GM18507 (cell line): ENCODE measurements at regions not wholly inside any gene's neighbourhood (a gene's known extent, or its start where the extent isn't known, plus 50 kb on each side); places are given as distances from the start of the nearest gene placed in this dataset.
"Not testable (repeated sequence)": the region's sequence is repeated elsewhere in the genome, so short reads cannot be mapped to it uniquely, and the experiment has no call there.

Source experiments
- DNase-seq: peaks from one replicate; pipeline ENCODE4 v3.0.0; 2011; ENCODE audit warnings: low read depth; ENCODE audit not compliant: insufficient read length; ENCODE audit errors: extremely low spot score
- FAIRE-seq: peaks from 2 replicates; lab custom pipeline; 2011; peaks lifted over from hg19 to GRCh38; lab: Jason Lieb, UNC

DNA sequence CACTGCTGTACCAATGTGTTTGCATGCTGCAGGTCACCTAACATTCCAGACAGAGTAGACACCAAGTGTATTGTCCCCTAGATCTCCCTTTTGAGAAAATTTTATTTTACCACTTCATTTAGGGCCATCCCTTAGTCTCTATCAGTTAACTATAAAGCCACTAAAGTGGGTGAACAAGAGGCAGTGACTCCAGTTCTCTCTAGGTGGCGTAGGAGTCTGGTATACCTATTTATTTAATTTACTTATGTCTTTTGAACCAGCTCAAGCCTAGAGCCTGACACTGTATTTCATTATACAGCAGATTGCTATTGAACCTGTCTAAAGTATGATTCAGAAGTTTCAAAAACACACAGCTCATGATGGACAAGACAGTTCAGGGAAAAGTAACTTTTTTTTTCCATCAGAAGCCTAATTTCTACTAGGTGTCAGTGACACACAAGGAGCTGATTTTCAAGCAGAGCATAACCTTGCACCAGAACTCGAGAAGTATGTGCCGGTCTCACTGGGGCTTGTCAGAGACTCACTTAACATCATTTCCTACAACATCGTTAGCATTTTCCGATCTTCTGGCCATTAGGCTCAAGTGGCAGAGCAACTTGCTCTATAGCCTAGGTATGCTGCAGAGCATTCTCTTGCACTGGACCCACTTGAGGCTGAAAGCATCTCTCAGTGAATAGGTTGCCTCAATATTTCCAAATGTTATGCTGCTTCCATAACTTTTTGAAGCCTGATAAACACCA lies 175.4 kb downstream of the CDC14C start:
- no peak for FAIRE-seq
- no peak for DNase-seq

DNA sequence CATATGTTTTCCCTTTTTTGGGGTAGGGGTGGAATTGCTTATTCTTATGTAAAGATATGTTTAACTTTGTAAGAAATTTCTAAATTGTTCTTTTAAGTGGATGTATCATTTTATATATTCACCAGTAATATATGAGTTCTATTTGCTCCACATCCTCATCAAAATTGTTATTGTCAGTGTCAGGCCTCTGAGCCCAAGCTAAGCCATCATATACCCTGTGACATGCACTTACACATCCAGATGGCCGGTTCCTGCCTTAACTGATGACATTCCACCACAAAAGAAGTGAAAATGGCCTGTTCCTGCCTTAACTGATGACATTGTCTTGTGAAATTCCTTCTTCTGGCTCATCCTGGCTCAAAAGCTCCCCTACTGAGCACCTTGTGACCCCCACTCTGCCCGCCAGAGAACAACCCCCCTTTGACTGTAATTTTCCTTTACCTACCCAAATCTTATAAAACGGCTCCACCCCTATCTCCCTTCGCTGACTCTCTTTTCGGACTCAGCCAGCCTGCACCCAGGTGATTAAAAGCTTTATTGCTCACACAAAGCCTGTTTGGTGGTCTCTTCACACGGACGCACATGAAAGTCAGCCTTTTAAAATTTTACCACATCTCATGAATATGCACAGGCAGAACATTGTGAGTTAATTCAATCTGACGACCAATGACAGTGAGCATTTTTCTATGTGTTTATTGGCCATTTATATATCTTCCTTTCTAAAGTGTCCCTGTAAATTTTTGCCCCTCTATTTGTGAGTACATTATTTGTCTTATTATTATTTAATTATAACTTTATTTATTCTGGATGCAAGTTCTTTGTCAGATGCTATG lies 176.8 kb downstream of the CDC14C start:
- not testable (repeated sequence) for FAIRE-seq, DNase-seq

DNA sequence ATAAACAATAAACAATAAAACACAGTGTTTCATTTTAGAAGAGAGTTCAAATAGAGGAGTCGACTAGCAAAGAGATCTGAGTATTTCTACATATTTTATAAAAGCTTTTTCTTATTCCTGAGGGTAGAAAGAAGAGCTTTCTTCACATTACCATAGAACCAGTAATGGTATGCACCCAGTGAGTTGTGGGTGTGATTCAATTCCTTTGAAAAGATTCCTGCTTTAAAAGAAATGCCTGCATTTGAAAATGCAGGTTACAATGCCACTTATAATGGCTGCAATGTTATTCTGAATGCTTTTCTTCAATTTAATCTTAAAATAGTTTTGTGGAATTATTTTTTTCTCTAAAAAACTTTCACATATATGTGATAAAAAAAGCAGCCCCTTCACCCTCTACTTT lies 178.1 kb downstream of the CDC14C start:
- no peak for FAIRE-seq
- DNase-seq, result no peak

DNA sequence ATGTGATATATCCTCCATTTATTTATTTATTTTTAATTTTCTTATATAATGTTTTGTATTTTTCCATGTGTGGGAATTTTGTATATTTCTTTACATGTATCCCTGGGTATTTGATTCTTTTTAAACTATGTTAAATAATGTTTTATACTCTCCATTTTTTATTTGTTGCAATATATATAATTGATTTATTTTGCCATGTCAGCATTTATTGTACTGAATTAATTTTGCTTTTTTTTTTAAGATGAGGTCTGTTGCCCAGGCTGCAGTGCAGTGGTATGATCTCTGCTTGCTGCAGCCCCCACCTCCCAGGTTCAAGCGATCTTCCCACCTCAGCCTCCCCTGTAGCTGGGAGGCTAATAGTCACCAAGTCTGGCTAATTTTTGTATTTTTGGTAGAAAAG lies 187.4 kb downstream of the CDC14C start:
- no peak for FAIRE-seq
- no peak for DNase-seq

DNA sequence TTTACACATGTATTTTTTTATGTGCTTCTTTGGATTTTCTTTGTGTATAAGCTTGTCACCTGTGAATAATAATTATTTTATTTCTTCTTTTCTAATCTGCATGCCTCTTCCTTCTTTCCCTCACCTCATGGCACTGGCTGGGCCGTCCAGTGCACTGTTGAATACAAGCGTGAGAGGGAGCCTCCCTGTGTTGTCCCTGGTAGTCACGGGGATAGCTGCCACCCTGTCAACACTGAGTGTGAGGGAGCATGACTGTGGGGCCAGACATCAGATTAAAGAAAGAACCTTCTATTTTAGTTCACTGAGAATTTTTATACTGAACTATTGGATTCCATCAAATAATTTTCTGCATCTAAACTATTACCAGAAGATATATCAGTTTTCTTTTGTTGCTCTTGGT lies 187.9 kb downstream of the CDC14C start:
- FAIRE-seq (no peak), DNase-seq (no peak)

DNA sequence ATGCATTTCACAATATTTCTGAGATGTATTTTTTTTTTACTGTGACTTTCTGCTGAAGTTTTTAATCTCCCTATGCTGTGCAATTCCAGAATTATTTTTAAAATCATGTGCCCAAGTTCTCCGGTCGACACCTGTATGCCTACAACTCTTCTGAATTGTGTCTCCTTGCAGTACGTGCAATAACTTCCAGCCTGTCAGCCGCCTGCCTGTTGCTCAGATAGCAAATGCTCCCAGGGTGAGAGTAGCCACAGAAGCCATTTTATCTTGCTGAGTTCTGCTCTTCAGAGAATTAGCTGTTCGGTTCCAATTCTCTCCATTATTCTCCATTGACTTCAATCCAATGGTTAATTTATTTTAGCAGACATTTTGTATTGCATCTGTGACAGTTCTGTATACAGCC lies 188.3 kb downstream of the CDC14C start:
- DNase-seq, result no peak
- no peak for FAIRE-seq

DNA sequence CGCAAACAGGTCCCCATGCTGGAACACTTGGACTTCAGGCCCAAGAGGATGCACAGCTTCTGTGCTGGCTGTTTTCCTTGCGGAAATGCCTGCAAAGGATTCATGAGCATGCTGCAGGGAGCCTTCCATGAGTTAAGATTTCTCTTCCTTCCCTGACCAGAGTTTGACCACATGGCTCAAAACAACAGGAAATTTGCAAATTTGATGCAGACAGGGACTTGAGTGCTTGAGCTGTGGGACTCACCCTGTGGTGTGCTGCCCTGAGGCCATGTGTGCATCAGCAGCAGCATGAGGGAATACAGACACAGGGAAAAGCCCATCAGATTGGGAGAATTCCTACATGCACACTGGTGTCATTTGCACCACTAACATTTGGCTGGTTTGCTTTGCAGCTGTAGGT lies 195.4 kb downstream of the CDC14C start:
- DNase-seq (no peak), FAIRE-seq (no peak)

DNA sequence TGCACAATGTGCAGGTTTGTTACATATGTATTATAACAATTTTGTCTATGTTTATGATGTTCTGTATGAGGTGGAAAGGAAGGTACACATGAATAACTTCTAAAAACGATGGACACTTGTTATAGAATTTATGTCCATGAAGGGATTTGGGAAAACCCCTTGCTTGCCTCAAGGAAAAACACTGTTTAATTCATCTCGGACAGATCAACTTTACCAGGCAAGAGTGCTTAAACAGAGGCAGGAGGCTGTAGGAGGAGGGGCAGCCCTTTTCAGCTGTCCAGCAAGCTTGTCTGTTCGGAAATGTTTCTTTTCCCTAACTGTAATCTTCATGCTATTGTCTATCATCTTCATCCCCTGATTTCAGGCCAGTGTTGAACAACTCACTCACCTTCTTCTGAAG lies 200.9 kb downstream of the CDC14C start:
- DNase-seq (no peak), FAIRE-seq (no peak)

DNA sequence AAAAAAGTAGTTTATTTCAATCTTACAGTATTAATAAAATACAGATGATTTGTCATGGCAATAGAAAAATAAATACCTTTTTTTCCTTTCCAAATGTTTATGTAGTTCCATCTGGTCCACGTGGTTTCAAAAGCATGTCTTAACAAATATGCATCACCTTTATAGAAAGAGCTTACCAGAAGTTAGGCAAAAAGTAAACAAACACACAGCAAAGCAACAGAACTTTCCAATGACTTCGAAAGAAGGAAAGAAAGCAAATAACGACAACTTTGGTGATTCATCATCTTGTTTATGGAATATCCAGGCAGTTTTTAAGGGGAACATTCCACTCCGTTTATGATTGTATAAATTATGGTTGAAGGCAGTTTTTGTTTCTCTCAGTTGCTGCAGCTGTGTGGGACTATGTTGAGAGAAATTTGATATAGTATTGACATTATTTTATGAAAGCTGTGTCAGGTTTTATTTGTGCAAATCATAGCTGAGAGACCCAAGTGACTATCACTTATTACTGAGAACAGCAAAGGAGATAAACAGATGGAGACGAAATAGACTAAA lies 203.1 kb downstream of the CDC14C start:
- no peak for FAIRE-seq
- DNase-seq, result no peak

DNA sequence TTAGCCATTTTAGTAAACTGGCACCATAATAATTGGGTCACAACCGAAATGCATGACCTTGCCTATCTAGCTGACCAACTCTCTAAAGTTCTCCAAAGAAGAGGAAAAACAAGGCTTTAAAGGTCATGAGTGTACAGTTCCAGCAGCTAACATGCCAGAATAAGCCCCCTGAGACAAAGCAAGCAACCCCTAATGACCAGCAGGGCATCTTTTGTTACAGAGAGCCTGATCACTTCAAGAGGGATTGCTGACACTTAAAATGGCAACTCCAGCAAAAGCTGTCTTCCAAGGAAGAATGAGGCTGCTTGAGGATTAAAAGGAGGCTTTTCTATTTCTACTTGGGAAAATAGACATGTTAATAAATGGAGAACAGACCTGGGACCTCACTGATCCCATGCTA lies 213.6 kb downstream of the CDC14C start:
- DNase-seq (no peak), FAIRE-seq (no peak)

DNA sequence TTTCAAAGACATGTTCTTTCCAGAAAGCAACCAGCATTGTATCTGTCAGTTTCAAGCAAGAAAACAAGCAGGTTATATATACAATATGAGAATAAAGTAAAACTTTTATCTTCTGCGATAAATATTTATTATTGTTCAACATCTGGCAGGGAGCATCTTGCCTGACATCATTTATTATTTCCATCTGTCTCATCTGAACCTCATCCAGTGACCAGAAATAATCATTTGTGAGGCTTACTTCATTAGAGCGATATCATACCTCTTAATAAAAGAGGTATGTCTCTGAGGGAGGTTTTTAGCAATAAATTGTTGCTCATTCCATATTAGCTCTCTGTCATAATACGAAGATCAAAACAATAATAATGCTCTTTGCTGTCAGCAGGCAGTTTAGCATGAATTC lies 226.1 kb downstream of the CDC14C start:
- DNase-seq, result no peak
- FAIRE-seq, result no peak

DNA sequence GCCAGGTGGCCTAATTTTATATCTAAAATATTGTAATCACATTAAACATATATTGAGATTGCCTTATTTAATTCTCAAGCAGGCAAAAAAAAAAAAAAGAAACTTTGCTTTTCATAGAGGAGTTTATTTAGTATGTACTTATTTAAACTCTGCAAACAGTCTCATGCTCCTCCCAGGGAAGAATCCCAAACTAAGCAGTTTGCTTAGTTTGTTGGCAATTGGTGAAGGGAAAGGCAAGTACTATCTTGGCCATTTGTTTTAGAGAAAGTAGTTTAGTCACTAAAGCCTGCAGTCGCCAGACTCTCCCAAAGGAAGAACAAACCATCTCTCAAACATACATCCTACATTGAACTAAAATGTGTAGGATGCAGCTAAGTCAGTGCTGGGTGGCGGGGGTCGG lies 226.8 kb downstream of the CDC14C start:
- DNase-seq, result no peak

DNA sequence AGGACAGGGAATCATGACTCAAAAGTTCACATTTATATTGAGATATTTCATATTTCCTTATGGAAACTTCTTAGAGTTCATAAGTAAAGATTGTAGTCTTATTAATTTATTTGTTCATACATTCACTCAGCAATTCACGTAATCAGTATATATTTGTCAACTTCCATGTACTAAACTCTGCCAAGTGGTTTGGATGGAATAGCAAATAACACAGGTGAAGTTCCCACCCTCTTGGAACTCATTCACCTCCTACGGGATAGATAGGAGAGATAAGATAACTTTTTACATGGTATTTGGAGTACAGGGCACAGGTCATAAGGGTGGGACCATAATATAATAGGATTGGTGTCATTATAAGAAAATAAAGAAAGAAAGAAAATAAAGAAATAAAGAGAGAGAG lies 234.0 kb downstream of the CDC14C start:
- no peak for FAIRE-seq
- no peak for DNase-seq

More for the DNA sequence above, 226.8 kb downstream of the CDC14C start:
- FAIRE-seq, result no peak

DNA sequence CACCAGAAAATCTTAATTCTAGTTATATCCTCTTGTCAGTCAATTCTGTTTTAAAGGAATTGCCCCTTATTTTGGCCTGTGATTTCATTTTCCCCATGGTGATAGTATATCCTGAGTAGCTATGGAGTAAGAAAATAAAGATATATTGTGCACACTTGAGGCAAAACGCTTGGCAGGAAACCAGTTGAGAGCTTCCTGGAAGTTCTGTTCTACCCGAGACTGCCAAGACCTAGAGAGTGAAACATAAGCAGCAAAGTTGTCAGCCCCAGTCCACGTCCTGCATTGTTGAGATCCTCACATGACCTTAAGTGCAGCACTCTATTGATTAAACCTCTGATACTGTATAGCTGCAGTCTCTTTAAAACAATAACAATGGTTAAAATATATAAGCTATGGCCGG lies 235.2 kb downstream of the CDC14C start:
- FAIRE-seq (no peak), DNase-seq (no peak)

DNA sequence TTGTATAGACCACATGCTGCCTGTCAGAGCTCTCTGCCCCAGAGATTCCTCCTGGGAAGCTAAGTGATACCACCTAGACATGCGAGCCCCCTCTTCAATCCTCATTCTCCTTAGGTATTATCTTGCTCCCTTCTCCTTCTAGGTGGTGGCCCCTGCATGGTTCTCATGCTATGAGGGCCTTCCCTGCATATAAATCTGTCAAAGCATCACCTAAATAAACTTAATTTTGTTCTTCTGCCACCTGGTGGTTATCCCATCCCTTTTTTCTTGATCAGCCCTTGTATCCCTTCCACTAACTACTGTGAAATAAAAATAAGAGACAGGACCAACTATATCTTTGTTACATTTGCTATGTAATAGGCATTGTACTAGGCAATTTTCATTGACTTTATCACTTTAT lies 242.1 kb downstream of the CDC14C start:
- DNase-seq, result no peak
- FAIRE-seq, result no peak

DNA sequence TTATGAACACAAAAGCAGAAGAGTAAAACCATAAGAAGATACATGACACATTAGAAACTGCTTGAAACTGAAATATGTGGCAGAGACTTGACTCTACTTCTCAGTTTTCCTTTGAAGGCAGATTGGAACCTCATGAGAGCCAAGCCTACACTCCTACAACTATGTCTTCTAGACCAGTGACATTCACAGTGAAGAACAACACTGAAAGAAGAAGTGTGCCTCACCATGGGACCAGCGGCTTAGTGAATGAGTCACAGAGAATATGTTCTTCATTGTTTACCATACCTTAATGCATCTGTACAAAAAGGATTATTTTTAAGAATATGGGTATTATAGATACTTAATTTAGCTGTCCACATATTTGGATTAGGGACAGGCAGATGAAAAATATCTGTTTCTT lies 248.3 kb downstream of the CDC14C start:
- FAIRE-seq, result no peak
- DNase-seq, result no peak

DNA sequence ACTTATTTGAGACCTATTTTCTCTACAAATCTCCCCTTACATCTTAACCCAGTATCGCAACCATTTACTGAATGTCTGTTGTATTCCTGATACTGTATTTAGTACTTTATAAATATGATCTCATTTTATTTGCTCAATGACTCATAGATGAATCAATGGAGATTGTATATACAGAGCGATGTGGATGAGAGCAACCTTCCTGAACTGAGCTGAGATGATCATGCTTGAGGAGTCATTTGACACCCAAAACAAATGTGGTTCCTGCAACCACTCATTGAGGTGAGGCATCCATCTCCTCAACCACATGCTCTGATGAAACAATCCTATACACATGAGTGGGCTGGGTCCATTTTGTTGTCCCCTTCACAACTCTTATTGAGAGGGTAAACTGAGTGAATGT lies 250.0 kb downstream of the CDC14C start:
- FAIRE-seq, result no peak
- DNase-seq, result no peak

DNA sequence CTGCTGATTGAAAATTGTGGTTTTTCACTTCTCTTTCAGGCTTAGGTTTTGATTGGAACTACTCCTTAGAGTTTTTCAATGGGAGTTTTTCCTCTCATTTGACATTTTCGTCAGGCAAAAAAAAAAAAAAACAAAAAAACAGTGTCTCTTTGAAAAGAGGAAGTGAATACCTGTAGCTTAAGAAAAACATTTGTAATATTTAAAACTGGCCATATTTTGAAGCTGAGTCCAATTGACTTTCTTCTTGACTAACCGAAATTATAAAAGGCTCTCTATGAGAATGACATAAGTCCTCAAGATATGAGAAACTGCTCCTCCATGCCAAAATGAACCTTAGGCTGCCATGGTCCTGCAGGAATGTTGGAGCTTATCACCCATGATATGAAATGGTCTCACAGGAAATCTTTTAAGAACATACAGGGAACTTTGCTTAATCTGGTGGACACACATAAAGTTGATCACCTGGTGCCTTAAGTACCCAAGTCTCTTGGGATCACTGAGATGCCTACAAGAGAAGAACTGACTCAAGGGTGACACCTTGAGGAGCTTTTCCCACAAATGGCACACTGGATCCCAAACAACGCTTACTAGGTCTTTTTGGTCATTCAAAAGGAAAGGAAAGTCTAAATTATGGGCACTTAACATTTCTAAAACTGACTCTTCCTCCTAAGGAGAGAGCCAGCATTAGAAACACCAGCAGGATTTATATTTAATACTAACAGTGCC lies 263.4 kb downstream of the CDC14C start:
- no peak for FAIRE-seq

DNA sequence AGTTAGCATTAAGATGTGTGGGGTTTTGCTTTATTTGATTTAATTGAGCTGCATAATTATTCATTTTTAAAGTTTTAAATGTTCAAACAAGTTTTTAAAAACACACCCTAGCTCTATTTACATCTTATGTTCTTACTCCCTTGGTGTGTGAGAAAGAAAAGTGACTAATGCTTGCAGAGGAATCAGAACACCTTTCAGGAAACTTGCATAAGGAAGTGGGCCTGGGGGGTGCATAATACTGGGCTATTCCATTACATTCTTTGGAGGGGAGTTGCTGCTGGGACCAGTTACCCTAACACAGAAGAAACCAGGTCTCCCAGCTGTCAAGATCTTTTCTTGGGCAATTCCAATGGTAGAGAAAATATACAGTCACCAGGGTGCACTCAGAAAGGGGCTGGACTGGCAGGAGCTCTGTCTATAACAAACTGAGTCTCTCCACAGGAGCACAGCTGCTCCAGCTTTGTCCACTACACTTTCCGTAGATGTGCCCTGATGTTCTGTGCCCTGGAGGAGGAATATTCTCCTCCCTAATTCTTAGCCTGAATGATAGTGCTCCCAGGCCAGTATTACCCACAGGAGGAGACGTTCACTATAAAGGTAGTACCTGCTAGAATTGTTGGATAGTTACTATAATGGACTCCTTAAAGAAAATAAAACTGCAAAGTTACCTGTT lies 304.2 kb downstream of the CDC14C start:
- DNase-seq, result no peak
- FAIRE-seq, result no peak

More for the DNA sequence above, 263.4 kb downstream of the CDC14C start:
- DNase-seq, result no peak

DNA sequence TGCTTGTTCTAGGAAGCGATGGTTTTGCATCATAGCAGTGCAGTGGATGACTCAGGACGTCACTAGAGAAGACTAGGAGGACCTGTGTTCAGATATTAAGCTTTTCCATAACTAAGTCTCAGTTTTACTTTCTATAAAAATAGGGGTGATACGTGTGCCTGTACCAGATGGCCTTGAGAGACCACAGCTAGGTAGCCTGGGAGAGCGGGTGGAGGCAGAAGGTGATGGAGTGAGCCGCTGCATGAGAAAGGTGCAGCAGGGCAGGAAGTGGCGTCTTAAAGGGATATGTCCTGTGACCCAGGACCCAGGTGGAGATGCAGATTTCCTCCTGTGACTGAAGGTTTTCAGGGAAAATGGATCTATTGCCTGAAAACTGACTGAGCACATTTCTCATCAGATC lies 304.9 kb downstream of the CDC14C start:
- no peak for DNase-seq
- no peak for FAIRE-seq
